HAP-1 (cell line): ENCODE measurements at regions not wholly inside any gene's neighbourhood (a gene's known extent, or its start where the extent isn't known, plus 50 kb on each side); places are given as distances from the start of the nearest gene placed in this dataset.
A peak's percentile ranks its signal among the peaks of the same experiment; 100 is the strongest.

ENCODE experiments used
- DNase-seq, 2 experiments: peaks; one replicate each; pipeline ENCODE4 v3.0.0-alpha.2; 2016 to 2020; ENCODE audit warnings: low spot score in 2 of 2
- H3K27me3 ChIP-seq: fragments of 250-450 bp; sonication (Bioruptor Pico); 2 replicates; pipeline ENCODE4 v1.5.1; 2020; ENCODE audit warnings: low read depth, mild to moderate bottlenecking, moderate library complexity
- H3K36me3 ChIP-seq: fragments of 250-450 bp; sonication (Bioruptor Pico); replicated peaks from 2 replicates; pipeline ENCODE4 v1.5.1; 2020; ENCODE audit warnings: mild to moderate bottlenecking
- H3K4me1 ChIP-seq: fragments of 250-450 bp; sonication (Bioruptor Pico); 2 replicates; pipeline ENCODE4 v1.5.1; 2020; ENCODE audit warnings: mild to moderate bottlenecking
- H3K4me3 ChIP-seq: fragments of 250-450 bp; sonication (Bioruptor Pico); 2 replicates; pipeline ENCODE4 v1.5.1; 2020; ENCODE audit warnings: mild to moderate bottlenecking, moderate library complexity
- H3K9me3 ChIP-seq: fragments of 250-450 bp; sonication (Bioruptor Pico); 2 replicates; pipeline ENCODE4 v1.5.1; 2020; ENCODE audit warnings: mild to moderate bottlenecking, moderate library complexity
- in situ Hi-C: fragments of 300-500 bp; cut with MboI; formaldehyde crosslinking; loops from 3 replicates; pipeline ENCODE4 v1.14.3; 2020; ENCODE audit warnings: low sequenced_read_pairs, inconsistent platforms, mixed read lengths

DNA sequence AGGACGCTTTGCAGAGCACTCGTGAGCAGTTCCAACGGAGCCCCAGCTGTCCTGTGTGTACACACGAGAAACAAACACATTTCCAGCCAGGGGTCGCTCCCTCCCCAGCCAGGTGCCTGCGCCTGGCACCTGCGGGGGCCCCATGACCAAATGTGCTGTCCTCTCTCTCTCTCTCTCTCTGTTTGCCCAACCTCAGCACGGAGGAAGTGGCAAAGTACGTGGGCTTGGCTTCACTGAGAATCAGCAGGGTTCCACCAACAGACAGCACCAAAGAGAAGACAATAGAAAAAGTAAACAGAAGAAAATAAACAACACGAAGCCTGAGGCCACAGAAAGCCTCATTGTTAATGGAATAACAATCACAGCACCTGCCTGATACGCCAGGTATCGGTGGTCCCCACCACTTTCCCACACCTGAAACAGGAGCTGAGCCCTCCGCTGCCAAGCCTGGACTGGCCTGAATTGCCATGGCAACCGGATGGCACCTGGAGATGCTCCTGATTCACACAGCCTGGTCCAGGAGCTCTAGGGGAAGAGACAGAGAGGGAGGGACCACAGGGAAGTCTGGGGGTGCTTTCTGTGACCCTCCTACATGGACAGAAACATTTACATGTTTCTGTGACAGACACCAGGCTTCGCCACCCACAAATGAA, 103.9 kb upstream of the CACNA1A start:
- no peaks in the 10 kb centered on the region for H3K36me3 ChIP-seq
- H3K27me3 ChIP-seq: peaks cover 3% of the 10 kb centered on the region; the same call in 1 of the 2 replicates
- in situ Hi-C loops: no loop called here
- no peak for DNase-seq
- no peak overlapping the region for H3K4me3 ChIP-seq
- no peaks in the 10 kb centered on the region for H3K9me3 ChIP-seq
- H3K4me1 ChIP-seq: no peaks in the 10 kb centered on the region

DNA sequence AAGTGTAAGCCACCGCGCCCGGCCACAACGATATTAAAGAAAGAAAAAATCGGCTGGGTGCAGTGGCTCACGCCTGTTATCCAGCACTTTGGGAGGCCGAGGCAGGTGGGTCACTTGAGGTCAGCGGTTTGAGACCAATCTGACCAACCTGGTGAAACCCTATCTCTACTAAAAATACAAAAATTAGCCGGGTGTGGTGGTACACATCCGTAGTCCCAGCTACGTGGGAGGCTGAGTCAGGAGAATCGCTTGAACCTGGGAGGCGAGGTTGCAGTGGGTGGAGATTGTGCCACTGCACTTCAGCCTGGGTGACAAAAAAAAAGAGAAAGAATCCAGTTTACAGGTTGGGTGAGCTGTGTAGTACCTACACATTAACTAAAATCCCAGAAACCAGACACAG, 99.9 kb upstream of the CACNA1A start:
- in situ Hi-C loops: no loop called here

DNA sequence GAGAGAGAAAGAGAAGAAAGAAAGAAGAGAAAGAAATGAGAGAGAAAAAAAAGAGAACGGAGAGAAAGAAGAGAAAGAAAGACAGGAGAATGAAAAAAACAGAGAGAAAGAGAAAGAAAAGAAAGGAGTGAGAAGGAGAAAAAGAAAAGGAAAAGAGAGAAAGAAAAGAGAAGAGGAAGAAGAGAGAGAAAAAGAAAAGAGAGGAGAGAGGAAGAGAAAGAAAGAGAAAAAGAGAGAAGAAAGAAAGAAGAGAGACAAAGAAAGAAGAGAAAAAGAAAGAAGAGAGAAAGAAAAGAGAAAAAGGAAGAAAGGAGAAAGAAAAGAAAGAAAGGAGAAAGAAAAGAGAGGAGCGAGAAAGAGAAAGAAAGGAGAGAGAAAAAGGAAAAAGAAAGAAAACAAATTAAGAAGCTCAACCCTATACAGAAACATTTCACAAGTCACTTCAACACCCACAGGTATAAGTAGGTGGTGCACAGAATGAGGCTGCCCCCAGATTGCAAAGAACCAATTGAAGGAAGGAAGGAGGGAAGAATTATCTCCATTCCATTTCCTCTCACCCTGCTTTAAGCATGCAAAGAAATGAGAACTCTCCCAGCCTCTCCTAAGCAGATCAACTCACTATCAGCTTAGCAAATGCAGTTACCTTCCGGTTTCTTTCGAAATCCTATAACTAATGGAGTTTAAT, 98.8 kb upstream of the CACNA1A start:
- no peaks in the 10 kb centered on the region for H3K4me1 ChIP-seq
- no peak overlapping the region for H3K4me3 ChIP-seq
- no peaks in the 10 kb centered on the region for H3K9me3 ChIP-seq
- no peak for DNase-seq
- in situ Hi-C loops: no loop called here
- H3K36me3 ChIP-seq: no peaks in the 10 kb centered on the region
- H3K27me3 ChIP-seq: peaks cover 6% of the 10 kb centered on the region; the same call in 1 of the 2 replicates

More for the DNA sequence above, 99.9 kb upstream of the CACNA1A start:
- H3K27me3 ChIP-seq: peaks cover 6% of the 10 kb centered on the region; the same call in 1 of the 2 replicates
- DNase-seq: no peak
- no peaks in the 10 kb centered on the region for H3K9me3 ChIP-seq
- H3K36me3 ChIP-seq: no peaks in the 10 kb centered on the region
- H3K4me1 ChIP-seq: no peaks in the 10 kb centered on the region
- no peak overlapping the region for H3K4me3 ChIP-seq

DNA sequence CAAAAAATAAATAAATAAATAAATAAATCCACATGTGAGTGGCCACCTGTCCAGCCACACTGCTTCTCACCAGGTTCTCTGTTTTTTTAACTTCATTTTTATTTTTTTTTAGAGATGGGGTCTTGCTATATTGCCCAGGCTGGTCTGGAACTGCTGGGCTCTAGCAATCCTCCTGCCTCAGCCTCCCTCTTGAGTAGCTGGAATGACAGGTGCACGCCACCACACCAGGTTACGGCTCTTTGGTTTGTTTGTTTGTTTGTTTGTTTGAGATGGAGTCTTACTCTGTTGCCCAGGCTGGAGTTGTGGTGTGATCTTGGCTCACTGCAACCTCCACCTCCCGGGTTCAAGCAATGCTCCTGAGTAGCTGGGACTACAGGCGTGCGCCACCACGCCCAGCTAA, 94.5 kb upstream of the CACNA1A start:
- no peak for DNase-seq
- peaks cover 6% of the 10 kb centered on the region; the same call in 1 of the 2 replicates for H3K27me3 ChIP-seq
- H3K4me1 ChIP-seq: no peaks in the 10 kb centered on the region
- H3K9me3 ChIP-seq: no peaks in the 10 kb centered on the region
- H3K36me3 ChIP-seq: no peaks in the 10 kb centered on the region
- H3K4me3 ChIP-seq: no peak overlapping the region
- in situ Hi-C loops: no loop called here

DNA sequence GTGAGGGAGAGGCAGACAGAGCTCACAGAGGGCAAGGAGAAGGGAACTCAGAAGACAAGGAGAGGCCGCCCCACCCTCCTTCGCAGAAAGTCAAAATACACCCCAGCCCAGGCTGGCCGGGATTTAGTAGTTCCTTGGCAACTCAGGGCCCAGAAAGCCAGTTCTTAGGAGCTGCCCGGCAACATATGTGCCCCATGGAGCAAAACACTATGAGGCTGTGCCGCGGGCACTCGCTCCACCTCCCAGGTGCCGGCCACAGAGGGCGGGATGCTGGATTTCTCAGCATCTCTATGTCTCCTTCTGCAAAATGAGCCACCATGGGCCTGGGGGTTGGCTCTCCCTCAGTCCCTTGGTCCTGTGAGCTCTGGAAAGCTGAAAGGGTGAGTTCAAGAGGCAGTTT, 93.8 kb upstream of the CACNA1A start:
- H3K4me1 ChIP-seq: no peaks in the 10 kb centered on the region
- H3K36me3 ChIP-seq: no peaks in the 10 kb centered on the region
- no peaks in the 10 kb centered on the region for H3K9me3 ChIP-seq
- in situ Hi-C loops: no loop called here
- DNase-seq: no peak
- no peak overlapping the region for H3K4me3 ChIP-seq
- peaks cover 2% of the 10 kb centered on the region; the same call in 1 of the 2 replicates for H3K27me3 ChIP-seq

DNA sequence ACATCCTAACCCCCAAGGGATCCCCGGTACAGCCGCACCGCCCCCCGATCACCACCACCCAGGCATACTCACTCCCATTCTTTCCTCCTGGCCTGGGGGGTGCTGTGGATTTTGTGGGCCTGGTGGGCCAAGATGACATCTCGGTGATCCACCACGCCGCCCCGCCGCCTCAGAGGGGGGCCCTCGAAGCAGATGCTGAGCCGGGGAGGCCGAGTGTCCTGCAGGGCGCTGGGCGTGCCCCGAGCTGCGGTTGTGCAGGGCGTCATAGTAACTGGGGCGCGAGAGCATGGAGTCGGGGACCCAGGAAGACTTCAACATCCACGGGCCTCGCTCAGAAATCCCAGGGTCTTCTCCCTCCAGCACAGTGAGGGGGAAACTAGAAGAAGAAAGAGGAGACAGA, 93.4 kb upstream of the CACNA1A start:
- no peaks in the 10 kb centered on the region for H3K36me3 ChIP-seq
- no peaks in the 10 kb centered on the region for H3K4me1 ChIP-seq
- H3K4me3 ChIP-seq: no peak overlapping the region
- no peaks in the 10 kb centered on the region for H3K9me3 ChIP-seq
- in situ Hi-C loops: loop anchor here (25.0 kb wide), 1 partner anchor 612 kb away; the partner anchor contains the start of gene NFIX
- DNase-seq: no peak
- H3K27me3 ChIP-seq: no peaks in the 10 kb centered on the region; the same call in 1 of the 2 replicates

DNA sequence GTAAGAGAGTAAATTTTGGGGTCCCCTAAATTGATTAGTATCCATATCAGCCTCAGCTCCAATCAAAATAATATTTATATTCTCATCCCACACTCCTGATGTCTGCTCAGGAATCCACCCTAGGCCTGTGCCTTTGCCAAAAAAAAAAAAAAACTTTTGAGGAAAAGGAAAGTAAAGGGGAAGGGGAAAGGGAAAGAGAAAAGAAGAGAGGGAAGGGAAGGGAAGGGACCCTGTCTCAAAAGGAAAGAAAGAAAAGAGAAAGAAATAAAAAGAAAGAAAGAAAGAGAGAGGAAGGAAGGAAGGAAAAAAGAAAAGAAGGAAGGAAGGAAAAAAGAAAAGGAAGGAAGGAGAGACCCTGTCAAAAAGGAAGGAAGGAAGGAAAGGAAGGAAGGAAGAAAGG, 91.8 kb upstream of the CACNA1A start:
- H3K27me3 ChIP-seq: no peaks in the 10 kb centered on the region
- in situ Hi-C loops: loop anchor here (25.0 kb wide), 1 partner anchor 611 kb away; the partner anchor contains the start of gene NFIX

DNA sequence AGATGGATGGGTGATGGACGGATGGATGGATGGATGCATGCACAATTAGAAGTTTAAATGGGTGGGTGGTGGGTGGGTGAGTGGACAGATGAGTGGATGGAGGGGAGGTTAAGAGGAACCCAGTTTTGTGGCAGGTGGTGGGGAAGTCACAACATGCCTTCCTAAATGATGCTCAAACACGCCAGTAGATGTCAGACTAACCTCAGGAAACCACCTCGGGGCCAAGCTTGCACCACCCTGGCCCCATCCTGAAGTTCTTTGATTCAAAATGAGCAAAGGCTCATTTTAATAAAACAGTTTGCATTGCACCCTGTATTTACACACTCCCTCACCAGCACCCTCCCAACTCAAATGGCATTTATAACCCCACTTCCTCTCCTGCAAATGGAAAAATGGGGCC, 91.4 kb upstream of the CACNA1A start:
- DNase-seq: peak; percentile 36 to 69
- no peaks in the 10 kb centered on the region for H3K9me3 ChIP-seq
- no peaks in the 10 kb centered on the region for H3K27me3 ChIP-seq
- no peaks in the 10 kb centered on the region for H3K4me1 ChIP-seq
- in situ Hi-C loops: loop anchor here (25.0 kb wide), 1 partner anchor 610 kb away; the partner anchor contains the start of gene NFIX
- no peak overlapping the region for H3K4me3 ChIP-seq
- H3K36me3 ChIP-seq: no peaks in the 10 kb centered on the region

More for the DNA sequence above, 91.8 kb upstream of the CACNA1A start:
- no peak for DNase-seq
- H3K36me3 ChIP-seq: no peaks in the 10 kb centered on the region
- H3K4me3 ChIP-seq: no peak overlapping the region
- H3K9me3 ChIP-seq: no peaks in the 10 kb centered on the region
- no peaks in the 10 kb centered on the region for H3K4me1 ChIP-seq

DNA sequence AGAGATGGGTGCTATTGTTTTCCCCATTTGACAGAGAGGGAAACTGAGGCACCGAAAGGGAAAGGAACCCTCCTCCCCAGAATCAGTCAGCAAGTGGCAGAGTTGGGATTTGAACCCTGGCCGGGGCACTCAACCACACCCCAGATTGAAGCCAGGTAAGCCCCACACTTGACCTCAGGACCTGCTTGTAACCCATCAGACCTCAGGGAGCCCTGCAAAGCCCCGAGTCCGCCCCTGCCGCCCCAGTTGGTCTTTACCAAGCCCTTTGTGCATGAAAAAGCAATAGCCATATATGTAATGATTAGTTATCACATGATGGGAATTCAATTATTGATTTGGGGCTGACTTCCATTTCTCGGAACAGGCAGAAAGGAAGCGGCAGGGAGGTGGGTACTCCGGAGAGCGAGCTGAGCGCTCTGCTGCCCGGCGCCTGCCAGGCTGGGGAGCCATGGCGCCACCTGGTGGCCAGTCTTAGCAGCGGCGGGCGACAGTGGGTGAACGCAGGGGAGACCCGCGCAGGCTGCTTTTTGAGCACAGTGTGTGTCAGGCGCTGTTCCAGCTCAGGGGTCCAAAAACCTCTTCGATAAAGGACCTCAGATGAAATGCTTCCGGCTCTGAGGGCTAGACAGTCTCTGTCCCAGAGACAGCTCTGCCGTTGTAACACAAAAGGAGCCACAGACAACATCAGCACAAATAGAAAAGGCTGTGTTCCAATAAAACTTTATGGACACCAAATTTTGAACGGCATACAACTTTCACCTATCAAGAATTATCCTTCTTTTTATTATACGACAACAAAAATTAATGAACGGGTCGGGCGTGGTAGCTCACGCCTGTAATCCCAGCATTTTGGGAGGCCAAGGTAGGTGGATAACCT, 82.9 kb upstream of the CACNA1A start:
- no peak overlapping the region for H3K4me3 ChIP-seq
- no peaks in the 10 kb centered on the region for H3K9me3 ChIP-seq
- H3K27me3 ChIP-seq: no peaks in the 10 kb centered on the region
- in situ Hi-C loops: loop anchor here (25.0 kb wide), 1 partner anchor 602 kb away; the partner anchor contains the start of gene NFIX
- no peaks in the 10 kb centered on the region for H3K4me1 ChIP-seq
- no peaks in the 10 kb centered on the region for H3K36me3 ChIP-seq
- peak; percentile 62 to 87 for DNase-seq

DNA sequence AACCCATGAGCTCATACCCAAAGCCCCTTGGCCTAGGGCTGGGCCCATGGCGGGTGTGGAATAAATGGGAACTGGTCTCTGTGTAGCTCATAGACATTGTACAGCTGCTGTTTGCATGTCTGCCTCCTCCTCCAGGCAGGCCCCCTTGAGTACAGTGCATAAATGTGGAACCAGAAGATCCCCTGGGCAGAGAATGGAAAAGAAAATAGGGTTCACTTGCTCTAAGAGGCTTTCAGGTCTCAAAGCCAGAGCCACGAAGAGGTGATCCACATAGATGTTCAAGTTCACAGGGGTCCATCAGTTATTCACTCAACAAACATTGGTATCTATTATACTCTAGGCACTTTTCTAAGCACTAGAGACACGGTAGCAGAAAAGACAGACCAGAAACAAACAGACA, 79.2 kb upstream of the CACNA1A start:
- Histone ChIP-seq H3K36me3 (no peaks in the 10 kb centered on the region), H3K4me1 (no peaks in the 10 kb centered on the region), H3K9me3 (no peaks in the 10 kb centered on the region), H3K4me3 (no peak overlapping the region), H3K27me3 (no peaks in the 10 kb centered on the region)
- no peak for DNase-seq
- in situ Hi-C loops: loop anchor here (25.0 kb wide), 1 partner anchor 598 kb away; the partner anchor contains the start of gene NFIX

DNA sequence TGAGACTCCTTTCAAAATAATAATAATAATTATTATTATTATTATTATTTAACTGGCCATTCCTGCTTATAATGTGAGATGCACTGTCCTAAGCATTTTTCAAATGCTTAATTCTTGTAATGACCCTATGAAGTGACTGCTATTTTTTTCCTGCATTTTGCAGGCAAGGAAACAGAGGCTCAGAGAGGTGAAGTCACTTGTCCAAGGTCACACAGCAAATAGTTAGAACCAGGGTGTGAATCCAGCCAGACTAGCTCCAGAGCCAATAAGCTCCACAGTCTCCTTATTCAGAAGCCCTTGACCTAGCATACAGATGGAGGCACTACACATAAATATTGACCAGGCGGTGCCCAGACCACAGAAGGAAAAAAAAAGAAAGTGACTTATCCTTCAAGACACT, 77.5 kb upstream of the CACNA1A start:
- no peak for DNase-seq
- Histone ChIP-seq H3K4me1 (no peaks in the 10 kb centered on the region), H3K36me3 (no peaks in the 10 kb centered on the region), H3K27me3 (no peaks in the 10 kb centered on the region), H3K4me3 (no peak overlapping the region), H3K9me3 (no peaks in the 10 kb centered on the region)
- in situ Hi-C loops: loop anchor here (25.0 kb wide), 1 partner anchor 596 kb away; the partner anchor contains the start of gene NFIX

DNA sequence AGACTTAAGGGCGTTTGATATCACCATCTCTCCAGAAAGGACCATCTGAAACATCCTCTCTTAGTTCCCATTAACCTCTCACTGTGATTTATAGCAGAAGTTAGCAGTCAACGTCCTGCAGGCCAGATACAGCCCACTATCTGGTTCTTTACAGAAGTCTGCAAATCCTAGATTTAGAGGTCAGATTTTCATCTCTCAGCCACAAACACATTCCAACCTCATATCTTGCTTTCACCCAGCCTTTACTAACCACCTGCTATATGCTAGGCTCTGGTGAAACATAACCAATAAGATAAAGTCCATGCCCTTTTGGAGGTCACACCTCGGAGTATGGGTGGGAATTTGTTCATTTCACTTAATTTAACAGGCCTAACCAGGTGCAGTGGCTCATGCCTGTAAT, 76.8 kb upstream of the CACNA1A start:
- in situ Hi-C loops: loop anchor here (25.0 kb wide), 1 partner anchor 596 kb away; the partner anchor contains the start of gene NFIX
- no peaks in the 10 kb centered on the region for H3K27me3 ChIP-seq
- no peaks in the 10 kb centered on the region for H3K9me3 ChIP-seq
- no peak for DNase-seq
- H3K4me1 ChIP-seq: no peaks in the 10 kb centered on the region
- H3K36me3 ChIP-seq: no peaks in the 10 kb centered on the region
- no peak overlapping the region for H3K4me3 ChIP-seq

DNA sequence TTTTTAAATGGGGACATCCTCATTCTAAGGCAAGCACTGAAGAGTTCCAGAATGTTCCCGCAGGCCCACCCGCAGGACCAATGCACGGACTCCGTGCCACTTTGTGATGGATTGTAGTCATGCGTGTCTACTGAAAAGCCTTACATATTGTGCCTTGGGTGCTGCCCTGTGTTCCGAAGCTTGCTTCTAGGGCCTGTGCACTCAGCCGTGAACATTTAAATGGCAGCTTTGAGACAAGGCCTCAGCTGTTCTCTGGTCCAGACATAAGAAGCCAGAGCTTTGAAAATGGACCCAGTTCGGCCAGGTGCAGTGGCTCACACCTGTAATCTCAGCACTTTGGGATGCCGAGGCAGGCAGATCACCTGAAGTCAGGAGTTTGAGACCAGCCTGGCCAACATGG, 75.3 kb upstream of the CACNA1A start:
- no peaks in the 10 kb centered on the region; the same call in 1 of the 2 replicates for H3K9me3 ChIP-seq
- H3K4me3 ChIP-seq: no peak overlapping the region
- no peaks in the 10 kb centered on the region for H3K4me1 ChIP-seq
- H3K27me3 ChIP-seq: no peaks in the 10 kb centered on the region
- DNase-seq: no peak
- in situ Hi-C loops: loop anchor here (25.0 kb wide), 1 partner anchor 594 kb away; the partner anchor contains the start of gene NFIX
- no peaks in the 10 kb centered on the region for H3K36me3 ChIP-seq
